Skeletal muscle cell (primary cell): ENCODE measurements at regions not wholly inside any gene's neighbourhood (a gene's known extent, or its start where the extent isn't known, plus 50 kb on each side); places are given as distances from the start of the nearest gene placed in this dataset.

Source experiments
- DNase-seq: peaks from one replicate; pipeline ENCODE4 v3.0.0-alpha.2; 2010; ENCODE audit warnings: low read depth
- H3K4me3 ChIP-seq: 2 replicates; pipeline ENCODE4 v1.5.1; 2011; ENCODE audit warnings: low read depth, mild to moderate bottlenecking, control low read depth, low read length, moderate library complexity

DNA sequence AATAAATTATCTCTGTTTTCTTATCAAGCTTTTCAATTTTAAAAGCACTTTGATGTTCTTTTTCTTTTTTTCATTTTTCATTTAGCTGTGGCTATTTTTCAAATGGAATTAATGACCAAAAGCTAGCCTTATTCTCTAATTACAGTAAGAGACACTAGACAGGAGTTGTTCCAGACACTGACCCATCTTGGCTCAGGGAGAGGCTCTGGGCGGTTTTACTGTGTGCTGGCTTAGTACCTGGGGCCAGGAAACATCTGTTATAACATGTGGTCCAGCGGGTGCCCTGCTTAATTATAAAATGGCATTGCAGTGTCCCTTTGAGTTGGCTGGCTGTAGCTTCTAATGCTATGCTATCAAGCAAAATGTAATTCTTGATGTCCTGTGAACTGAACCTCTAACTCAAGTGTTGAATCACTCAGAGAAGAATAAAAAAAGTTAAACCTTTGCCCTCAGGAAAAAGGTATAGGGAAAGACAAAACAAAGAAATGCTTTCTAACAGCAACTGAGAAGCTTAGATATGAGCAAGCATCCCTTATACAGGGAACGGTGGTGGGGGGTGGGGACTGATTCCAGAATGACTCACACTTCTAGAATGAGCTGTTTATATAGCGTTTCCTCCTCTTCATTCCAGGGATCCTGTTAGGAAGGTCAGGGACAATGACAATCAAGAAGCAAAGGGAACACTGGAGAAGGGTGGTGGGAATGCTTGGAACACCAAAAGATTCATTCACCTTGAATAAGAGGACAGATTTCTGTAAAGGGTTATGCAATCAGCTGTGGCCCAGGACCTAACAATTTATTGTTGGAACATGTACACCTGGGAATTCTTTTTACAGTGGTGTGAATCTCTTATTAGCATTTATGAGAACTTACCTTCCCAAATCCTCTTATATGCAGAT is 58.7 kb upstream of the NFIB start:
- no peak overlapping the region for H3K4me3 ChIP-seq
- DNase-seq: no peak

GRCh38 chr9:14369011-14369410 is 55.1 kb upstream of the NFIB start:
- no peak overlapping the region for H3K4me3 ChIP-seq
- no peak for DNase-seq

GRCh38 chr9:14366076-14366475 is 52.1 kb upstream of the NFIB start:
- DNase-seq: peak; percentile 95
- no peak overlapping the region for H3K4me3 ChIP-seq

DNA sequence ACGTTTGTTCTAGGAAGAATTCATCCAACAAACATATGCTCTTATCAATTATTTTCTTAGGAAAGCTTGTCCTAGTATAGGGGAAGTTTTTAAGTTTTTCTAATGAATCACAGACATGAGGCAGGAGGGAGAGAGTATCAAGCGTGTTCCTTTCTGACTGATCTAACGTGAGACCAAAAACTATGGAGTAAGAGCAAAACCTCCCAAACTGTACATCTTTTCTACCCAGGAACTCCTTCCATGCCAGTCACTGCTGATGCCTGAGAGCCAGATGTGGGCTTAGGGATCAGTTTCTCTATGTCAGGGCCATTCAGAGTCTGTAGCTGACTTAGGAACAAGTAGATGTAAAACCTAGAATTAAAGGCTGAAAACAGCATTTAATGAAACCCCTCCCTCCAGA is 51.7 kb upstream of the NFIB start:
- H3K4me3 ChIP-seq: no peak overlapping the region
- peak; percentile 72 for DNase-seq
